Left lung (tissue), 4 donors: ENCODE measurements at regions not wholly inside any gene's neighbourhood (a gene's known extent, or its start where the extent isn't known, plus 50 kb on each side); places are given as distances from the start of the nearest gene placed in this dataset.

Experiments
- ATAC-seq: fragments of 200-7000 bp; cut with Tn5 transposase; one replicate; pipeline ENCODE4 v1.9.1; 2020; ENCODE audit warnings: moderate library complexity
- DNase-seq, 4 donors: peaks; one replicate each; pipeline ENCODE4 v3.0.0-alpha.2; 2013 to 2020
- H3K27ac ChIP-seq, 2 donors: fragments of 200-600 bp; sonication (generic) in 1 of 2; one replicate each; pipeline versions ENCODE4 v1.5.0 to v1.8.0; 2020 to 2021
- H3K27me3 ChIP-seq, 2 donors: fragments of 200-600 bp; sonication (generic) in 1 of 2; one replicate each; pipeline versions ENCODE4 v1.5.0 to v1.8.0; 2020 to 2021
- H3K36me3 ChIP-seq, 2 donors: fragments of 200-600 bp; sonication (generic) in 1 of 2; one replicate each; pipeline versions ENCODE4 v1.5.0 to v1.8.0; 2020 to 2021
- H3K4me1 ChIP-seq, 2 donors: fragments of 200-600 bp; one replicate each; pipeline ENCODE4 v1.8.0; 2021
- H3K4me3 ChIP-seq, 2 donors: fragments of 200-600 bp; sonication (generic) in 1 of 2; one replicate each; pipeline versions ENCODE4 v1.5.0 to v1.8.0; 2020 to 2021; ENCODE audit warnings: mild to moderate bottlenecking in 1 of 2
- H3K9me3 ChIP-seq, 2 donors: fragments of 200-600 bp; sonication (generic) in 1 of 2; one replicate each; pipeline versions ENCODE4 v1.5.0 to v1.8.0; 2020 to 2021
- CTCF ChIP-seq, 2 donors: fragments of 200-600 bp; sonication (generic) in 1 of 2; IDR thresholded peaks; one replicate each; pipeline versions ENCODE4 v1.5.0 to v1.8.0; 2021; ENCODE audit warnings: antibody characterized with exemption in 2 of 2
- intact Hi-C, 2 donors: fragments of 100-400 bp; cut with DNase I; formaldehyde crosslinking; loops; one replicate each; pipeline versions ENCODE4 v1.11.2 to v1.14.2; 2022
- donor health status: DM: no; HTN: yes; CAD: no.
- donor health status: DM: no; HTN: no; CAD: no.

- Histone ChIP-seq H3K4me1 (no peaks in the 10 kb centered on the region), H3K36me3 (no peaks in the 10 kb centered on the region), H3K27ac (no peak overlapping the region), H3K4me3 (no peak overlapping the region), H3K9me3 (no peaks in the 10 kb centered on the region), H3K27me3 (peaks cover 0 to 66% of the 10 kb centered on the region in 2 donors)
- intact Hi-C loops = no loop called here
- peak in 1 of 4 donors; percentile 57 for DNase-seq
- no peak for ATAC-seq
- no peak for TF ChIP-seq CTCF (IDR thresholded peaks at IDR 0.05)
These were observed 57.0 kb upstream of the TNRC6C start for GRCh38 chr17:77901481-77901880.

GRCh38 chr17:77905266-77905665 lies 53.2 kb upstream of the TNRC6C start:
- H3K4me1 ChIP-seq = no peaks in the 10 kb centered on the region
- H3K9me3 ChIP-seq = no peaks in the 10 kb centered on the region
- no peaks in the 10 kb centered on the region for H3K36me3 ChIP-seq
- no peak overlapping the region for H3K27ac ChIP-seq
- DNase-seq (peak in 1 of 4 donors; percentile 38), ATAC-seq (no peak)
- H3K27me3 ChIP-seq = peaks cover 8 to 75% of the 10 kb centered on the region in 2 donors
- intact Hi-C loops = no loop called here
- H3K4me3 ChIP-seq = no peak overlapping the region
- TF ChIP-seq CTCF (IDR thresholded peaks at IDR 0.05) = no peak

GRCh38 chr17:77905766-77906165 lies 52.7 kb upstream of the TNRC6C start:
- Histone ChIP-seq H3K4me1 (no peaks in the 10 kb centered on the region), H3K4me3 (no peak overlapping the region), H3K27ac (no peak overlapping the region), H3K9me3 (peaks cover 0 to under 1% of the 10 kb centered on the region in 2 donors), H3K27me3 (peaks cover 11 to 77% of the 10 kb centered on the region in 2 donors), H3K36me3 (no peaks in the 10 kb centered on the region)
- DNase-seq (peak in 1 of 4 donors; percentile 42), ATAC-seq (no peak)
- intact Hi-C loops = no loop called here
- TF ChIP-seq CTCF (IDR thresholded peaks at IDR 0.05) = no peak

GRCh38 chr17:77906377-77906871 lies 52.1 kb upstream of the TNRC6C start:
- Histone ChIP-seq H3K27me3 (peaks cover 11 to 81% of the 10 kb centered on the region in 2 donors), H3K4me1 (no peaks in the 10 kb centered on the region), H3K9me3 (peaks cover 0 to 2% of the 10 kb centered on the region in 2 donors), H3K36me3 (no peaks in the 10 kb centered on the region), H3K4me3 (no peak overlapping the region), H3K27ac (no peak overlapping the region)
- no peak for TF ChIP-seq CTCF (IDR thresholded peaks at IDR 0.05)
- peak in 1 of 4 donors; percentile 55 for DNase-seq
- intact Hi-C loops = no loop called here
- no peak for ATAC-seq

GRCh38 chr17:77907497-77908461 lies 50.7 kb upstream of the TNRC6C start:
- DNase-seq (peak in 1 of 4 donors; percentile 50), ATAC-seq (no peak)
- Histone ChIP-seq H3K4me3 (no peak overlapping the region), H3K4me1 (no peaks in the 10 kb centered on the region), H3K27me3 (peaks cover 11 to 88% of the 10 kb centered on the region in 2 donors), H3K9me3 (peaks cover 0 to 2% of the 10 kb centered on the region in 2 donors), H3K27ac (no peak overlapping the region), H3K36me3 (no peaks in the 10 kb centered on the region)
- intact Hi-C loops = no loop called here
- no peak for TF ChIP-seq CTCF (IDR thresholded peaks at IDR 0.05)
